T-cell (primary cell): ENCODE measurements at regions not wholly inside any gene's neighbourhood (a gene's known extent, or its start where the extent isn't known, plus 50 kb on each side); places are given as distances from the start of the nearest gene placed in this dataset.
"Not testable (repeated sequence)": the region's sequence is repeated elsewhere in the genome, so short reads cannot be mapped to it uniquely, and the experiment has no call there.

ENCODE experiments used
- ATAC-seq, 4 experiments: fragments of 200-7000 bp in 3 of 4; fragments of 150-1000 bp in 1 of 4; cut with Tn5 transposase; replicated peaks in 1 of 4; 1 replicate in 3 of 4; 2 replicates in 1 of 4; pipeline ENCODE4 v1.10.0; 2021; ENCODE audit warnings: moderate library complexity in 3 of 4, mild to moderate bottlenecking in 2 of 4, moderate number of reproducible peaks in 1 of 4
- CTCF ChIA-PET, 2 donors: fragments of 300-600 bp; sonication (Branson Sonifier 250); formaldehyde crosslinking; loops; one replicate each; lab custom pipeline; 2022; ENCODE audit warnings: antibody characterized with exemption in 2 of 2; lab: Charles Lee
- POLR2A ChIA-PET, 2 donors: fragments of 300-600 bp; sonication (Branson Sonifier 250); formaldehyde crosslinking; loops; one replicate each; lab custom pipeline; 2022; ENCODE audit warnings: antibody characterized with exemption in 2 of 2; lab: Charles Lee
- DNase-seq, 35 experiments: peaks; one replicate each; pipeline versions ENCODE4 v3.0.0 to v3.0.0-alpha.2; 2013 to 2023
- H3K27ac ChIP-seq: one replicate; pipeline ENCODE4 v1.5.1; 2013; ENCODE audit warnings: low read length
- H3K27me3 ChIP-seq, 2 experiments: replicated peaks in 1 of 2; 1 replicate in 1 of 2; 2 replicates in 1 of 2; pipeline versions ENCODE4 v1.6.1 to v1.7.0; 2013; ENCODE audit warnings: low read length in 1 of 2, mixed read lengths in 1 of 2; ENCODE audit not compliant: control insufficient read depth in 2 of 2, insufficient read depth in 2 of 2; ENCODE audit errors: extremely low read depth in 1 of 2
- H3K36me3 ChIP-seq, 2 donors: 1 replicate in 1 of 2; 2 replicates in 1 of 2; pipeline versions ENCODE4 v1.6.1 to v1.7.0; 2013; ENCODE audit warnings: low read length in 1 of 2; ENCODE audit not compliant: control insufficient read depth in 2 of 2, insufficient read depth in 1 of 2; ENCODE audit errors: extremely low read depth in 1 of 2
- H3K4me1 ChIP-seq, 2 experiments: 1 replicate in 1 of 2; 2 replicates in 1 of 2; pipeline versions ENCODE4 v1.6.1 to v1.7.0; 2013; ENCODE audit warnings: low read length in 2 of 2, mixed read lengths in 1 of 2; ENCODE audit not compliant: insufficient read depth in 2 of 2, control insufficient read depth in 1 of 2; ENCODE audit errors: extremely low read depth in 1 of 2
- H3K4me3 ChIP-seq, 2 donors: 1 replicate in 1 of 2; 2 replicates in 1 of 2; pipeline versions ENCODE4 v1.5.1 to v1.7.0; 2013; ENCODE audit warnings: mild to moderate bottlenecking in 2 of 2, low read length in 1 of 2, moderate library complexity in 1 of 2; ENCODE audit not compliant: control insufficient read depth in 1 of 2; ENCODE audit errors: extremely low read depth in 1 of 2
- H3K9me3 ChIP-seq: 2 replicates; pipeline ENCODE4 v1.7.0; 2013
- H3K27ac Mint-ChIP-seq, 2 donors: one replicate each; pipeline ENCODE4 v1.8.0; 2020 to 2021; ENCODE audit warnings: mild to moderate bottlenecking in 2 of 2, mixed read lengths in 2 of 2
- H3K27me3 Mint-ChIP-seq, 2 donors: one replicate each; pipeline ENCODE4 v1.8.0; 2021 to 2022; ENCODE audit warnings: mixed read lengths in 2 of 2
- H3K36me3 Mint-ChIP-seq: one replicate; pipeline ENCODE4 v1.8.0; 2021; ENCODE audit warnings: mixed read lengths
- H3K4me1 Mint-ChIP-seq, 3 donors: one replicate each; pipeline ENCODE4 v1.8.0; 2020 to 2022; ENCODE audit warnings: mixed read lengths in 3 of 3, mild to moderate bottlenecking in 1 of 3
- H3K4me3 Mint-ChIP-seq, 3 donors: one replicate each; pipeline ENCODE4 v1.8.0; 2020 to 2022; ENCODE audit warnings: mild to moderate bottlenecking in 3 of 3, mixed read lengths in 3 of 3, moderate library complexity in 3 of 3
- H3K9me3 Mint-ChIP-seq, 3 donors: one replicate each; pipeline ENCODE4 v1.8.0; 2020 to 2022; ENCODE audit warnings: mixed read lengths in 3 of 3
- WGBS: methylation state at CpG from one replicate; pipeline ENCODE4 v1.1.5; 2013; ENCODE audit warnings: missing lambda C conversion rate; ENCODE audit not compliant: insufficient coverage; 5-methylcytosine and 5-hydroxymethylcytosine counted together

- CTCF ChIA-PET, H3K27ac Mint-ChIP-seq, H3K36me3 Mint-ChIP-seq, ATAC-seq, H3K4me3 ChIP-seq, H3K27ac ChIP-seq, H3K4me3 Mint-ChIP-seq, H3K9me3 ChIP-seq, H3K4me1 ChIP-seq, H3K36me3 ChIP-seq, H3K27me3 Mint-ChIP-seq, H3K27me3 ChIP-seq, POLR2A ChIA-PET, H3K4me1 Mint-ChIP-seq, DNase-seq: not testable (repeated sequence)
- peaks cover 18 to 23% (median 21%) of the 10 kb centered on the region in 3 donors for H3K9me3 Mint-ChIP-seq
- WGBS: 100% methylated on average over 1 of the region's 2 CpGs
These were observed 301.5 kb downstream of the BCKDHB start for GRCh38 chr6:80407976-80408375.

GRCh38 chr6:80404889-80405288 lies 298.4 kb downstream of the BCKDHB start:
- ChIA-PET CTCF (no interaction called here), POLR2A (no interaction called here)
- no peak for DNase-seq
- Histone ChIP-seq H3K9me3 (no peaks in the 10 kb centered on the region), H3K27ac (no peak overlapping the region), H3K27me3 (no peaks in the 10 kb centered on the region), H3K36me3 (no peaks in the 10 kb centered on the region), H3K4me1 (no peaks in the 10 kb centered on the region), H3K4me3 (no peak overlapping the region)
- H3K4me3 Mint-ChIP-seq: no peak overlapping the region
- H3K27ac Mint-ChIP-seq: no peak overlapping the region
- ATAC-seq: no peak
- no peaks in the 10 kb centered on the region for H3K27me3 Mint-ChIP-seq
- 83% methylated on average over 1 of the region's 1 CpG for WGBS
- no peaks in the 10 kb centered on the region for H3K36me3 Mint-ChIP-seq
- peaks cover 19 to 25% (median 20%) of the 10 kb centered on the region in 3 donors for H3K9me3 Mint-ChIP-seq
- no peaks in the 10 kb centered on the region for H3K4me1 Mint-ChIP-seq

GRCh38 chr6:80403365-80403764 lies 296.9 kb downstream of the BCKDHB start:
- ChIA-PET CTCF (no interaction called here), POLR2A (no interaction called here)
- no peaks in the 10 kb centered on the region for H3K36me3 Mint-ChIP-seq
- Histone ChIP-seq H3K4me3 (no peak overlapping the region), H3K27ac (no peak overlapping the region), H3K4me1 (no peaks in the 10 kb centered on the region), H3K36me3 (no peaks in the 10 kb centered on the region), H3K9me3 (no peaks in the 10 kb centered on the region), H3K27me3 (no peaks in the 10 kb centered on the region)
- no peak overlapping the region for H3K27ac Mint-ChIP-seq
- H3K9me3 Mint-ChIP-seq: peaks cover 15 to 29% (median 29%) of the 10 kb centered on the region in 3 donors
- WGBS: no CpG with 5 or more reads among the region's 1 CpG
- DNase-seq (no peak), ATAC-seq (no peak)
- H3K27me3 Mint-ChIP-seq: no peaks in the 10 kb centered on the region
- no peaks in the 10 kb centered on the region for H3K4me1 Mint-ChIP-seq
- H3K4me3 Mint-ChIP-seq: no peak overlapping the region

GRCh38 chr6:80402266-80402665 lies 295.8 kb downstream of the BCKDHB start:
- DNase-seq (no peak), ATAC-seq (no peak)
- no peaks in the 10 kb centered on the region for H3K4me1 ChIP-seq
- ChIA-PET POLR2A (no interaction called here), CTCF (no interaction called here)
- no peaks in the 10 kb centered on the region for H3K4me1 Mint-ChIP-seq
- no peaks in the 10 kb centered on the region for H3K36me3 Mint-ChIP-seq
- no peaks in the 10 kb centered on the region for H3K27me3 Mint-ChIP-seq
- no peak overlapping the region for H3K4me3 Mint-ChIP-seq
- H3K27me3 ChIP-seq: no peaks in the 10 kb centered on the region
- no peak overlapping the region for H3K4me3 ChIP-seq
- WGBS: no CpG with 5 or more reads among the region's 2 CpGs
- no peaks in the 10 kb centered on the region for H3K36me3 ChIP-seq
- no peak overlapping the region for H3K27ac ChIP-seq
- no peak overlapping the region for H3K27ac Mint-ChIP-seq
- peaks cover 21 to 35% (median 32%) of the 10 kb centered on the region in 3 donors for H3K9me3 Mint-ChIP-seq
- H3K9me3 ChIP-seq: no peaks in the 10 kb centered on the region
